ENCODE measurements at regions not wholly inside any gene's neighbourhood (a gene's known extent, or its start where the extent isn't known, plus 50 kb on each side); places are given as distances from the start of the nearest gene placed in this dataset.

DNA sequence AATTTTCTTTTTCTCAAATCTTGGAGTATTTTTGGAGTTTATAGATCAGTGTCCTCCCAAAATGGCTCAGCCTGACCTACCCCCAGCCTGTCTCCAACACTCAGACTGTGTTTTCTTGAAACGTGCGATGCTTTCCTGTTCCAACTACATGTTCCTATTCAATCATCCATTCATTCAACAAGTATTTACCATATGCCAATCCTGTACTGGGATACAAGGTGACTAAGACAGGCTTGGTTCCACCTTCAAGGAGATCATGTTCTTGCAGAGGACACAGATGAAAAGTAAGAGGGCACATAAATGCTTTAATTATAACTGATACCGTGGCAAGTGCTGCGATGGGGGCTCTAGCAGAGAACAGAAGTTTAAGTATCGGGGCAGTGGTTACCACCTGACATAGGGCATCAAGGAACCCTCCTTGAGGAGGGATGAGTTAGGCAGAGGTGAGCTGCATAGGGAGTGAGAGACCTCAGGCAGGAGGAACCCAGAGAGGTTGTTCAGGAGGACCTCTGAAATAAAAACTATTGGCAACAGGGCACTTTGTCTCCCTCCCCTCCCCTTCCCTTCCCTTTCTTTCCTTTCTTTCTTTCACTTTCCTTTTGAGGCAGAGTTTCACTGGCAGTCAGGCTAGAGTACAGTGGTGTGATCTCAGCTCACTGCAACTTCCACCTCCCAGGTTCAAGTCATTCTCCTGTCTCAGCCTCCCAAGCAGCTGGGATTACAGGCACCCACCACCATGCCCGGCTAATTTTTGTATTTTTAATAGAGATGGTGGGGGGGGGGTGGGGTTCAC is 469.0 kb downstream of the EPHA4 start:
- no peak for TF ChIP-seq CTCF (conservative IDR thresholded peaks at IDR 0.05; ENCODE audit: low read length)
- no peak overlapping the region for H3K4me3 ChIP-seq (ENCODE audit: low read length)
- no peak for DNase-seq (ENCODE audit: low read depth)

DNA sequence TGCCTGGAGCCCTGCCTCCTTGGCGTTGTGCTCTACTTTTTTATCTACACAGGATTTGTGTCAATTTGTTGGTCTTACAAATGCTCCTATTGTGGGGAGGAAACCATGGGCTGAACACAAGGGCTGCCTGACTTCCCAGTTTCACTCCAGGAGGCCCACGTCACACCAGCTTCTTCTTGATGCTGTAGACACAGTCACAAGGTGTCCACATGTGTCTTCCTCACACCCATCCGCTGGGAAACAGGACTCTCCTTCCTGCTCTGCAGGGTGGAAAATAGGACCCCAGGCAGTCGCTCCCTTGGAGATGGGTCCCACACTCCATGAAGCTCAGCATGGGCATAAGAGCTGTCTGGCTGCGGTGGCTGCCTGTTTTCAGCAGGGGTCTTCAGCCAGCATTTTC is 468.2 kb downstream of the EPHA4 start:
- no peak for TF ChIP-seq CTCF (conservative IDR thresholded peaks at IDR 0.05; ENCODE audit: low read length)
- peak; percentile 6 for DNase-seq (ENCODE audit: low read depth)

GRCh38 chr2:221104361-221104811 is 467.7 kb downstream of the EPHA4 start:
- TF ChIP-seq CTCF (conservative IDR thresholded peaks at IDR 0.05; ENCODE audit: low read length): peak; percentile 17; the same call in 1 of the 2 replicates
- no peak overlapping the region for H3K4me3 ChIP-seq (ENCODE audit: low read length)
- peak; percentile 49 for DNase-seq (ENCODE audit: low read depth)

More for the DNA sequence above, 468.2 kb downstream of the EPHA4 start:
- H3K4me3 ChIP-seq (ENCODE audit: low read length): no peak overlapping the region

- no peak for DNase-seq (ENCODE audit: low read depth)
- no peak for TF ChIP-seq CTCF (conservative IDR thresholded peaks at IDR 0.05; ENCODE audit: low read length)
- H3K4me3 ChIP-seq (ENCODE audit: low read length): no peak overlapping the region
These were observed 465.9 kb downstream of the EPHA4 start for GRCh38 chr2:221106241-221106640.

DNA sequence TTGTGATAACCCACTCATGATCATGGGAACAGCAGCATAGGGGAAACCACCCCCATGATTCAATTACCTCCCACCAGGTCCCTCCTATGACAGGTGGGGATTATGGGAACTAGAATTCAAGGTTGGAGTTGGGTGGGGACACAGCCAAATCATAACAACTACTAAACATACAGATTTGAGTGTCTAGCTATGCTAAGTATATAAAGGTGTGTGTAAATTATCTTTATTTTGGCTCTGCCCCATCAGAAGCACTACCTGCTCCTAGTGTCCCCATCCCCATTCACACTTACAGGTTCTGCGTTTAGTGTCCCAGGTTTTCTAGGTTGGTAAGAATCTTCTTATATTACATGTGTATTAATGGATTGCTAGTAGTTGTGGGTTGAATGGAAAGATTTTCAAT is 464.7 kb downstream of the EPHA4 start:
- DNase-seq (ENCODE audit: low read depth): no peak
- TF ChIP-seq CTCF (conservative IDR thresholded peaks at IDR 0.05; ENCODE audit: low read length): no peak
- no peak overlapping the region for H3K4me3 ChIP-seq (ENCODE audit: low read length)

GRCh38 chr2:221109552-221109951 is 462.6 kb downstream of the EPHA4 start:
- no peak for DNase-seq (ENCODE audit: low read depth)
- TF ChIP-seq CTCF (conservative IDR thresholded peaks at IDR 0.05; ENCODE audit: low read length): no peak
- no peak overlapping the region for H3K4me3 ChIP-seq (ENCODE audit: low read length)

DNA sequence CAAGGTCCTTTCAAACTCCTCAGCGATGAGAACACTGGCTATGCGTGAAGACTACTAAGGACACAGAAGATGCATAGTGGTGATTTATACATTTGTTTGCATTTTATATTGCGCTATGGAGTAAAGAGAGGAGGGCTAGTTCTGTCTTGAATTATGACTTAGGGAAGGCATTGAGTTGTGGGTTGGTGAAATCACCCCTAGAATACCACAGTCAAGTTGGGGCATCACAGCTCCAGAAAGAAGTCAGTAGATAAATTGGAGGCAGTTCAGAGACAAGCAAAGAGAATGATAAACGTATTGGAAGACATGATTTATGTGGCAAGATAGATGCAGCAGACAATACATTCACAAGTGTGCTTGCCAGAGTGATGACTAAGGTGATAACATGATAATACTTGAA is 460.4 kb downstream of the EPHA4 start:
- H3K4me3 ChIP-seq (ENCODE audit: low read length): no peak overlapping the region
- no peak for DNase-seq (ENCODE audit: low read depth)
- TF ChIP-seq CTCF (conservative IDR thresholded peaks at IDR 0.05; ENCODE audit: low read length): no peak

Data from AG10803 (cell line).